ENCODE measurements at regions not wholly inside any gene's neighbourhood (a gene's known extent, or its start where the extent isn't known, plus 50 kb on each side); places are given as distances from the start of the nearest gene placed in this dataset.

DNA sequence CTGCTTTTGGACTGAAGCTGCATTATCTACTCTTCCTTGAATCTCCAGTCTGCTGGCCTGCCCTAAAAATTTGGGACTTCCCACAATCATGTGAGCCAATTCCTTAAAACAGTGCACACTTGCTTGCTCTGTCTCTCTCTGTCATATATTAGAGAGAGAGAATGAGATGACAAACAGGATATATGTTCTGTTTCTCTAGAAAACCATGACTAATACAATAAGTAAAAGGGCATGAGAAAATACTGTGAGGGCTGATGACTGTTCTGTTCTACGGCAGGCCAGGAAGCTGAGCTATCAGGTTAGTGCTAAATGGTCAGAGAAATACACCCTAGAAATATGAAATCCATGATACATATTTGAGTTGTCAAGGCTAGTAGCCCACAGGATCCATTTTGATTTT lies 1896.8 kb upstream of the CELF4 start:
- no peak overlapping the region for H2BK12ac ChIP-seq (ENCODE audit: low read length)
- H3K4me2 ChIP-seq (ENCODE audit: insufficient read depth, low read length, poor library complexity, severe bottlenecking): no peak overlapping the region
- no peak overlapping the region for H3K18ac ChIP-seq (ENCODE audit: low read length)
- no peak overlapping the region for H2AK5ac ChIP-seq (ENCODE audit: low read depth, low read length)
- no peak overlapping the region for H4K91ac ChIP-seq (ENCODE audit: low read depth, low read length, poor library complexity)
- no peaks in the 10 kb centered on the region for H3K36me3 ChIP-seq (replicated peaks in 1 of 2; ENCODE audit: control insufficient read depth in 2 of 2, insufficient read depth in 2 of 2, low read length in 2 of 2)
- H3K27ac ChIP-seq (replicated peaks; ENCODE audit: low read length): no peak overlapping the region
- no peaks in the 10 kb centered on the region for H3K4me1 ChIP-seq (ENCODE audit: control insufficient read depth in 2 of 2, insufficient read depth in 1 of 2, low read depth in 1 of 2, low read length in 2 of 2)
- H2BK5ac ChIP-seq (ENCODE audit: low read length): no peak overlapping the region
- no peak for DNase-seq (ENCODE audit: low spot score)
- H3K79me1 ChIP-seq (ENCODE audit: low read depth, low read length): no peaks in the 10 kb centered on the region
- no peak overlapping the region for H3K14ac ChIP-seq (ENCODE audit: low read length)
- H4K8ac ChIP-seq (ENCODE audit: low read depth, low read length): no peak overlapping the region
- H2AFZ ChIP-seq (ENCODE audit: low read length): no peak overlapping the region
- no peaks in the 10 kb centered on the region for H3K27me3 ChIP-seq (ENCODE audit: control insufficient read depth in 3 of 3, insufficient read depth in 3 of 3, low read depth in 1 of 3, low read length in 3 of 3)
- H3K9me3 ChIP-seq (replicated peaks in 1 of 2; ENCODE audit: control insufficient read depth in 2 of 2, insufficient read depth in 1 of 2, low read depth in 1 of 2, low read length in 2 of 2): no peaks in the 10 kb centered on the region
- no CpG with 5 or more reads among the region's 1 CpG for WGBS, 2 donors (ENCODE audit: extremely low coverage in 2 of 2, insufficient read length in 2 of 2, insufficient replicate concordance in 1 of 2)
- H3K9ac ChIP-seq (ENCODE audit: low read depth, low read length, poor library complexity): no peak overlapping the region
- H2BK120ac ChIP-seq (ENCODE audit: low read depth, low read length): no peak overlapping the region
- H3K4ac ChIP-seq (ENCODE audit: low read length): no peak overlapping the region
- no peak overlapping the region for H3K4me3 ChIP-seq (ENCODE audit: low read length in 2 of 2)
- no peak overlapping the region for H3K23ac ChIP-seq (ENCODE audit: low read depth, low read length, poor library complexity)
- no peak overlapping the region for H2BK15ac ChIP-seq (ENCODE audit: low read length)

DNA sequence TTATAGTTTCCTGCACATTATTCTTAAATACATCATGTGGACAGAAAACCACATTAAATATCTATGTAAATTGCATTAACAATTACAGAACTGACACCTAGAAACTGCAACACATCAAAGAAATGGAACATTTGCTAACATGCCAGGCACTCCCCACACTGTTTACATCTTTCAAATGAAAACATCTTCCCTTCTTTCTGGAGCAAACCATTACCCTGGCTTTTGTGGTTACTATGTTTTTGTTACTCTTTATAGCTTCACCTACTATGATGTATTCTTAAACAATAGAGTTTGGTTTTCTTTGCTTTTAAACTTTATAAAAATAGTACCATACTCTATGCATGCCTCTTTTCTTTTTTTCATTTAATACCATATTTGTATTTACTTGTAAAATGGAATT lies 1894.5 kb upstream of the CELF4 start:
- H3K36me3 ChIP-seq (replicated peaks in 1 of 2; ENCODE audit: control insufficient read depth in 2 of 2, insufficient read depth in 2 of 2, low read length in 2 of 2): no peaks in the 10 kb centered on the region
- H3K4me1 ChIP-seq (ENCODE audit: control insufficient read depth in 2 of 2, insufficient read depth in 1 of 2, low read depth in 1 of 2, low read length in 2 of 2): no peaks in the 10 kb centered on the region
- no peak overlapping the region for H3K4me3 ChIP-seq (ENCODE audit: low read length in 2 of 2)
- H3K14ac ChIP-seq (ENCODE audit: low read length): no peak overlapping the region
- H3K4ac ChIP-seq (ENCODE audit: low read length): no peak overlapping the region
- no peaks in the 10 kb centered on the region for H3K79me1 ChIP-seq (ENCODE audit: low read depth, low read length)
- H3K4me2 ChIP-seq (ENCODE audit: insufficient read depth, low read length, poor library complexity, severe bottlenecking): no peak overlapping the region
- H2BK120ac ChIP-seq (ENCODE audit: low read depth, low read length): no peak overlapping the region
- no peak overlapping the region for H2AK5ac ChIP-seq (ENCODE audit: low read depth, low read length)
- no peaks in the 10 kb centered on the region for H3K9me3 ChIP-seq (replicated peaks in 1 of 2; ENCODE audit: control insufficient read depth in 2 of 2, insufficient read depth in 1 of 2, low read depth in 1 of 2, low read length in 2 of 2)
- H4K91ac ChIP-seq (ENCODE audit: low read depth, low read length, poor library complexity): no peak overlapping the region
- H4K8ac ChIP-seq (ENCODE audit: low read depth, low read length): no peak overlapping the region
- H3K27ac ChIP-seq (replicated peaks; ENCODE audit: low read length): no peak overlapping the region
- H3K9ac ChIP-seq (ENCODE audit: low read depth, low read length, poor library complexity): no peak overlapping the region
- DNase-seq (ENCODE audit: low spot score): no peak
- H2BK15ac ChIP-seq (ENCODE audit: low read length): no peak overlapping the region
- H3K18ac ChIP-seq (ENCODE audit: low read length): no peak overlapping the region
- no peak overlapping the region for H2AFZ ChIP-seq (ENCODE audit: low read length)
- no peak overlapping the region for H3K23ac ChIP-seq (ENCODE audit: low read depth, low read length, poor library complexity)
- no peak overlapping the region for H2BK5ac ChIP-seq (ENCODE audit: low read length)
- H3K27me3 ChIP-seq (ENCODE audit: control insufficient read depth in 3 of 3, insufficient read depth in 3 of 3, low read depth in 1 of 3, low read length in 3 of 3): no peaks in the 10 kb centered on the region
- no peak overlapping the region for H2BK12ac ChIP-seq (ENCODE audit: low read length)

- H2BK12ac ChIP-seq (ENCODE audit: low read length): no peak overlapping the region
- no peak overlapping the region for H3K27ac ChIP-seq (replicated peaks; ENCODE audit: low read length)
- no peak overlapping the region for H3K23ac ChIP-seq (ENCODE audit: low read depth, low read length, poor library complexity)
- H3K4me3 ChIP-seq (ENCODE audit: low read length in 2 of 2): no peak overlapping the region
- no peak overlapping the region for H3K4me2 ChIP-seq (ENCODE audit: insufficient read depth, low read length, poor library complexity, severe bottlenecking)
- no peaks in the 10 kb centered on the region for H3K79me1 ChIP-seq (ENCODE audit: low read depth, low read length)
- H2AK5ac ChIP-seq (ENCODE audit: low read depth, low read length): no peak overlapping the region
- H3K9ac ChIP-seq (ENCODE audit: low read depth, low read length, poor library complexity): no peak overlapping the region
- H3K4me1 ChIP-seq (ENCODE audit: control insufficient read depth in 2 of 2, insufficient read depth in 1 of 2, low read depth in 1 of 2, low read length in 2 of 2): peaks cover 0 to 3% of the 10 kb centered on the region in 2 donors
- DNase-seq (ENCODE audit: low spot score): no peak
- H2BK5ac ChIP-seq (ENCODE audit: low read length): no peak overlapping the region
- H4K91ac ChIP-seq (ENCODE audit: low read depth, low read length, poor library complexity): no peak overlapping the region
- H3K18ac ChIP-seq (ENCODE audit: low read length): no peak overlapping the region
- H3K4ac ChIP-seq (ENCODE audit: low read length): no peak overlapping the region
- no peaks in the 10 kb centered on the region for H3K9me3 ChIP-seq (replicated peaks in 1 of 2; ENCODE audit: control insufficient read depth in 2 of 2, insufficient read depth in 1 of 2, low read depth in 1 of 2, low read length in 2 of 2)
- no peak overlapping the region for H4K8ac ChIP-seq (ENCODE audit: low read depth, low read length)
- H3K14ac ChIP-seq (ENCODE audit: low read length): no peak overlapping the region
- no peak overlapping the region for H2BK120ac ChIP-seq (ENCODE audit: low read depth, low read length)
- H2AFZ ChIP-seq (ENCODE audit: low read length): no peak overlapping the region
- no peaks in the 10 kb centered on the region for H3K27me3 ChIP-seq (ENCODE audit: control insufficient read depth in 3 of 3, insufficient read depth in 3 of 3, low read depth in 1 of 3, low read length in 3 of 3)
- no peaks in the 10 kb centered on the region for H3K36me3 ChIP-seq (replicated peaks in 1 of 2; ENCODE audit: control insufficient read depth in 2 of 2, insufficient read depth in 2 of 2, low read length in 2 of 2)
- H2BK15ac ChIP-seq (ENCODE audit: low read length): no peak overlapping the region
Observed at GRCh38 chr18:39455285-39455684, 1889.7 kb upstream of the CELF4 start.

GRCh38 chr18:39454866-39455265 lies 1889.3 kb upstream of the CELF4 start:
- Histone ChIP-seq H3K36me3 (replicated peaks in 1 of 2; ENCODE audit: control insufficient read depth in 2 of 2, insufficient read depth in 2 of 2, low read length in 2 of 2) (no peaks in the 10 kb centered on the region), H3K4me1 (ENCODE audit: control insufficient read depth in 2 of 2, insufficient read depth in 1 of 2, low read depth in 1 of 2, low read length in 2 of 2) (peaks cover 0 to 3% of the 10 kb centered on the region in 2 donors), H2AFZ (ENCODE audit: low read length) (peak overlapping the region; percentile 86), H3K27ac (replicated peaks; ENCODE audit: low read length) (no peak overlapping the region), H3K4ac (ENCODE audit: low read length) (no peak overlapping the region), H3K18ac (ENCODE audit: low read length) (no peak overlapping the region), H2BK120ac (ENCODE audit: low read depth, low read length) (no peak overlapping the region), H3K9ac (ENCODE audit: low read depth, low read length, poor library complexity) (no peak overlapping the region), H3K4me2 (ENCODE audit: insufficient read depth, low read length, poor library complexity, severe bottlenecking) (no peak overlapping the region), H3K4me3 (ENCODE audit: low read length in 2 of 2) (no peak overlapping the region), H2BK15ac (ENCODE audit: low read length) (no peak overlapping the region), H2AK5ac (ENCODE audit: low read depth, low read length) (no peak overlapping the region), H4K8ac (ENCODE audit: low read depth, low read length) (no peak overlapping the region), H4K91ac (ENCODE audit: low read depth, low read length, poor library complexity) (no peak overlapping the region), H3K27me3 (ENCODE audit: control insufficient read depth in 3 of 3, insufficient read depth in 3 of 3, low read depth in 1 of 3, low read length in 3 of 3) (no peaks in the 10 kb centered on the region), H3K9me3 (replicated peaks in 1 of 2; ENCODE audit: control insufficient read depth in 2 of 2, insufficient read depth in 1 of 2, low read depth in 1 of 2, low read length in 2 of 2) (no peaks in the 10 kb centered on the region), H2BK12ac (ENCODE audit: low read length) (no peak overlapping the region), H3K79me1 (ENCODE audit: low read depth, low read length) (no peaks in the 10 kb centered on the region), H3K14ac (ENCODE audit: low read length) (no peak overlapping the region), H2BK5ac (ENCODE audit: low read length) (no peak overlapping the region), H3K23ac (ENCODE audit: low read depth, low read length, poor library complexity) (no peak overlapping the region)
- WGBS, 2 donors (ENCODE audit: extremely low coverage in 2 of 2, insufficient read length in 2 of 2, insufficient replicate concordance in 1 of 2): no CpG with 5 or more reads among the region's 1 CpG
- DNase-seq (ENCODE audit: low spot score): no peak

Data from neuronal stem cell (in vitro differentiated cells).